ENCODE measurements at regions not wholly inside any gene's neighbourhood (a gene's known extent, or its start where the extent isn't known, plus 50 kb on each side); places are given as distances from the start of the nearest gene placed in this dataset.

- Histone ChIP-seq H3K27ac (ENCODE audit: poor library complexity, severe bottlenecking) (no peak overlapping the region), H3K9me3 (ENCODE audit: severe bottlenecking) (no peaks in the 10 kb centered on the region), H3K36me3 (ENCODE audit: low read depth) (no peaks in the 10 kb centered on the region), H3K4me1 (ENCODE audit: insufficient read depth, poor library complexity, severe bottlenecking) (no peaks in the 10 kb centered on the region), H3K4me3 (ENCODE audit: severe bottlenecking) (no peak overlapping the region), H3K27me3 (ENCODE audit: insufficient read depth, poor library complexity, severe bottlenecking) (no peaks in the 10 kb centered on the region)
- ATAC-seq (ENCODE audit: low read depth) (no peak), DNase-seq (ENCODE audit: low spot score) (no peak)
- no peak for TF ChIP-seq CTCF (IDR thresholded peaks at IDR 0.05; ENCODE audit: poor library complexity, severe bottlenecking)
These were observed 297.3 kb upstream of the CASK start for GRCh38 chrX:42220666-42221065.

GRCh38 chrX:42220083-42220482 lies 296.7 kb upstream of the CASK start:
- Histone ChIP-seq H3K27me3 (ENCODE audit: insufficient read depth, poor library complexity, severe bottlenecking) (no peaks in the 10 kb centered on the region), H3K4me1 (ENCODE audit: insufficient read depth, poor library complexity, severe bottlenecking) (no peaks in the 10 kb centered on the region), H3K27ac (ENCODE audit: poor library complexity, severe bottlenecking) (no peak overlapping the region), H3K36me3 (ENCODE audit: low read depth) (no peaks in the 10 kb centered on the region), H3K9me3 (ENCODE audit: severe bottlenecking) (no peaks in the 10 kb centered on the region), H3K4me3 (ENCODE audit: severe bottlenecking) (no peak overlapping the region)
- ATAC-seq (ENCODE audit: low read depth) (no peak), DNase-seq (ENCODE audit: low spot score) (no peak)
- TF ChIP-seq CTCF (IDR thresholded peaks at IDR 0.05; ENCODE audit: poor library complexity, severe bottlenecking), result no peak

- DNase-seq (ENCODE audit: low spot score) (no peak), ATAC-seq (ENCODE audit: low read depth) (no peak)
- no peak overlapping the region for H3K4me3 ChIP-seq (ENCODE audit: severe bottlenecking)
- no peaks in the 10 kb centered on the region for H3K9me3 ChIP-seq (ENCODE audit: severe bottlenecking)
- TF ChIP-seq CTCF (IDR thresholded peaks at IDR 0.05; ENCODE audit: poor library complexity, severe bottlenecking), result no peak
- H3K27me3 ChIP-seq (ENCODE audit: insufficient read depth, poor library complexity, severe bottlenecking), result no peaks in the 10 kb centered on the region
- H3K27ac ChIP-seq (ENCODE audit: poor library complexity, severe bottlenecking), result no peak overlapping the region
- no peaks in the 10 kb centered on the region for H3K36me3 ChIP-seq (ENCODE audit: low read depth)
- H3K4me1 ChIP-seq (ENCODE audit: insufficient read depth, poor library complexity, severe bottlenecking), result no peaks in the 10 kb centered on the region
These were observed 295.9 kb upstream of the CASK start for GRCh38 chrX:42219231-42219630.

GRCh38 chrX:42195506-42195905 lies 272.2 kb upstream of the CASK start:
- H3K9me3 ChIP-seq (ENCODE audit: severe bottlenecking), result no peaks in the 10 kb centered on the region
- H3K4me1 ChIP-seq (ENCODE audit: insufficient read depth, poor library complexity, severe bottlenecking), result no peaks in the 10 kb centered on the region
- H3K27ac ChIP-seq (ENCODE audit: poor library complexity, severe bottlenecking), result no peak overlapping the region
- ATAC-seq (ENCODE audit: low read depth), result no peak
- no peak for DNase-seq (ENCODE audit: low spot score)
- H3K36me3 ChIP-seq (ENCODE audit: low read depth), result no peaks in the 10 kb centered on the region
- no peak for TF ChIP-seq CTCF (IDR thresholded peaks at IDR 0.05; ENCODE audit: poor library complexity, severe bottlenecking)
- H3K27me3 ChIP-seq (ENCODE audit: insufficient read depth, poor library complexity, severe bottlenecking), result no peaks in the 10 kb centered on the region
- H3K4me3 ChIP-seq (ENCODE audit: severe bottlenecking), result no peak overlapping the region

- Histone ChIP-seq H3K4me3 (ENCODE audit: severe bottlenecking) (no peak overlapping the region), H3K36me3 (ENCODE audit: low read depth) (no peaks in the 10 kb centered on the region), H3K27me3 (ENCODE audit: insufficient read depth, poor library complexity, severe bottlenecking) (no peaks in the 10 kb centered on the region), H3K9me3 (ENCODE audit: severe bottlenecking) (no peaks in the 10 kb centered on the region), H3K27ac (ENCODE audit: poor library complexity, severe bottlenecking) (no peak overlapping the region), H3K4me1 (ENCODE audit: insufficient read depth, poor library complexity, severe bottlenecking) (no peaks in the 10 kb centered on the region)
- ATAC-seq (ENCODE audit: low read depth), result no peak
- TF ChIP-seq CTCF (IDR thresholded peaks at IDR 0.05; ENCODE audit: poor library complexity, severe bottlenecking), result no peak
- DNase-seq (ENCODE audit: low spot score), result no peak
These were observed 266.2 kb upstream of the CASK start for GRCh38 chrX:42189576-42189975.

Data from RWPE2 (cell line).